H1 (cell line): ENCODE measurements at regions not wholly inside any gene's neighbourhood (a gene's known extent, or its start where the extent isn't known, plus 50 kb on each side); places are given as distances from the start of the nearest gene placed in this dataset.

Experiments
- ASH2L ChIP-seq: fragments of 200-600, 300-600 bp; sonication (generic); IDR thresholded peaks from one replicate; pipeline ENCODE4 v1.7.1; 2017; ENCODE audit warnings: low read length
- ATF2 ChIP-seq: IDR thresholded peaks from 2 replicates; pipeline ENCODE4 v1.6.1; 2012; ENCODE audit warnings: low read length, inconsistent platforms
- BACH1 ChIP-seq: IDR thresholded peaks from 2 replicates; pipeline ENCODE4 v1.6.1; 2012; ENCODE audit warnings: low read length, improper control_type of control experiment
- CBX5 ChIP-seq: fragments of 300-800, 300-1000 bp; sonication (generic); IDR thresholded peaks from 2 replicates; pipeline ENCODE4 v1.7.1; 2016; ENCODE audit warnings: antibody characterized with exemption, low read length, low read depth
- CHD7 ChIP-seq: fragments of 300-600 bp; sonication (generic); IDR thresholded peaks from 2 replicates; pipeline ENCODE4 v1.7.1; 2012; ENCODE audit warnings: low read length, moderate library complexity, mild to moderate bottlenecking, inconsistent platforms; ENCODE audit not compliant: insufficient replicate concordance
- KDM4A ChIP-seq: IDR thresholded peaks from one replicate; pipeline ENCODE4 v1.7.1; 2012; ENCODE audit warnings: low read depth, mild to moderate bottlenecking, moderate library complexity, low read length, inconsistent platforms; ENCODE audit not compliant: severe bottlenecking
- SAP30 ChIP-seq: fragments of 300-600 bp; sonication (generic); IDR thresholded peaks from 2 replicates; pipeline ENCODE4 v1.7.1; 2012; ENCODE audit warnings: low read length, moderate library complexity, mild to moderate bottlenecking, inconsistent platforms; ENCODE audit not compliant: insufficient read depth, insufficient replicate concordance
- SIRT6 ChIP-seq: IDR thresholded peaks from one replicate; pipeline ENCODE4 v1.7.1; 2012; ENCODE audit warnings: low read length, inconsistent platforms
- YY1 ChIP-seq: IDR thresholded peaks from 2 replicates; pipeline ENCODE4 v1.6.1; 2011; ENCODE audit warnings: low read depth, mild to moderate bottlenecking, low read length

GRCh38 chr1:73162564-73162963 is 880.2 kb upstream of the NEGR1 start (continued):
- no peak for TF ChIP-seq CHD7
- TF ChIP-seq BACH1: no peak
- no peak for TF ChIP-seq SAP30
- no peak for TF ChIP-seq KDM4A
- no peak for TF ChIP-seq SIRT6
- no peak for TF ChIP-seq CBX5
- TF ChIP-seq ASH2L: no peak
- no peak for TF ChIP-seq ATF2
- no peak for TF ChIP-seq YY1
